GM18867 (cell line): ENCODE measurements at regions not wholly inside any gene's neighbourhood (a gene's known extent, or its start where the extent isn't known, plus 50 kb on each side); places are given as distances from the start of the nearest gene placed in this dataset.
"Not testable (repeated sequence)": the region's sequence is repeated elsewhere in the genome, so short reads cannot be mapped to it uniquely, and the experiment has no call there.

Source experiments
- ATAC-seq: cut with Tn5 transposase; IDR thresholded peaks from one replicate; pipeline ENCODE4 v1.9.1; 2021; ENCODE audit warnings: mild to moderate bottlenecking, moderate library complexity; ENCODE audit not compliant: unreplicated experiment

GRCh38 chr21:21845901-21846300, 847.7 kb downstream of the NCAM2 start:
- no peak for ATAC-seq

GRCh38 chr21:21851205-21851604, 853.0 kb downstream of the NCAM2 start:
- ATAC-seq: no peak

GRCh38 chr21:21851657-21852056, 853.4 kb downstream of the NCAM2 start:
- ATAC-seq: no peak

- no peak for ATAC-seq
Observed at GRCh38 chr21:21858502-21859334, 860.5 kb downstream of the NCAM2 start.

- no peak for ATAC-seq
Observed at GRCh38 chr21:21860888-21861287, 862.7 kb downstream of the NCAM2 start.

GRCh38 chr21:21864321-21864840, 866.2 kb downstream of the NCAM2 start:
- no peak for ATAC-seq

- ATAC-seq: no peak
Observed at GRCh38 chr21:21897275-21897883, 899.2 kb downstream of the NCAM2 start.

GRCh38 chr21:21898801-21899200, 900.6 kb downstream of the NCAM2 start:
- ATAC-seq: no peak

GRCh38 chr21:21902416-21902815, 904.2 kb downstream of the NCAM2 start:
- ATAC-seq: not testable (repeated sequence)

- no peak for ATAC-seq
Observed at GRCh38 chr21:21907271-21907670, 909.1 kb downstream of the NCAM2 start.

- no peak for ATAC-seq
Observed at GRCh38 chr21:21915816-21916215, 917.6 kb downstream of the NCAM2 start.

- no peak for ATAC-seq
Observed at GRCh38 chr21:21921410-21922232, 923.4 kb downstream of the NCAM2 start.

- no peak for ATAC-seq
Observed at GRCh38 chr21:21929226-21929625, 931.0 kb downstream of the NCAM2 start.

- no peak for ATAC-seq
Observed at GRCh38 chr21:21929789-21930188, 931.6 kb downstream of the NCAM2 start.

- no peak for ATAC-seq
Observed at GRCh38 chr21:21952566-21952965, 954.4 kb downstream of the NCAM2 start.

- no peak for ATAC-seq
Observed at GRCh38 chr21:21955204-21955603, 957.0 kb downstream of the NCAM2 start.

GRCh38 chr21:21957490-21957889, 959.3 kb downstream of the NCAM2 start:
- ATAC-seq: no peak

- no peak for ATAC-seq
Observed at GRCh38 chr21:21963911-21964310, 965.7 kb downstream of the NCAM2 start.

- ATAC-seq: no peak
Observed at GRCh38 chr21:21968810-21969209, 970.6 kb downstream of the NCAM2 start.

- no peak for ATAC-seq
Observed at GRCh38 chr21:21969211-21969610, 971.0 kb downstream of the NCAM2 start.

- no peak for ATAC-seq
Observed at GRCh38 chr21:21971384-21971783, 973.2 kb downstream of the NCAM2 start.
